HG02884 (cell line): ENCODE measurements at regions not wholly inside any gene's neighbourhood (a gene's known extent, or its start where the extent isn't known, plus 50 kb on each side); places are given as distances from the start of the nearest gene placed in this dataset.

Source experiments
- ATAC-seq: cut with Tn5 transposase; IDR thresholded peaks from one replicate; pipeline ENCODE4 v1.9.1; 2021; ENCODE audit warnings: mild to moderate bottlenecking, moderate library complexity; ENCODE audit not compliant: unreplicated experiment

DNA sequence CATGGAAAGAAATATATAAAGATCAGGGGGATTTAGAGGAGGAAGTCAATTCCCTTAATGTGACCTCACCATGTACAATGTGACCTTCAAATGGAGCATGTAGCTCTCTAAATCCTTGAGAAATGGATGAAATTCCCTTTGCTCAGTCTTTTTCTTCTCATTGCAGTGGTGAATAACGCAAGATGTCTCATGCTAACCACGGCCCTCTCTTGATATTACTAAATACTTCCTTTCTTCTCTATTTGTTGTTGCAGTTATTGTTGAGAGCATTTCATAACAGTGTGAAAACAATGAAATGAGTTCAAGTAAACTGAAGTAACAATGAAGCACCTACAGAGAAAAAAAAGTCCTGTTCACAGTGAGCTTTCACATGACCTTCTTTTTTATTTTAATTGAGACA, 55.6 kb downstream of the ZNF281 start:
- ATAC-seq, result peak; percentile 80

- ATAC-seq, result no peak
Observed at GRCh38 chr1:200353232-200353631, 56.6 kb downstream of the ZNF281 start.

DNA sequence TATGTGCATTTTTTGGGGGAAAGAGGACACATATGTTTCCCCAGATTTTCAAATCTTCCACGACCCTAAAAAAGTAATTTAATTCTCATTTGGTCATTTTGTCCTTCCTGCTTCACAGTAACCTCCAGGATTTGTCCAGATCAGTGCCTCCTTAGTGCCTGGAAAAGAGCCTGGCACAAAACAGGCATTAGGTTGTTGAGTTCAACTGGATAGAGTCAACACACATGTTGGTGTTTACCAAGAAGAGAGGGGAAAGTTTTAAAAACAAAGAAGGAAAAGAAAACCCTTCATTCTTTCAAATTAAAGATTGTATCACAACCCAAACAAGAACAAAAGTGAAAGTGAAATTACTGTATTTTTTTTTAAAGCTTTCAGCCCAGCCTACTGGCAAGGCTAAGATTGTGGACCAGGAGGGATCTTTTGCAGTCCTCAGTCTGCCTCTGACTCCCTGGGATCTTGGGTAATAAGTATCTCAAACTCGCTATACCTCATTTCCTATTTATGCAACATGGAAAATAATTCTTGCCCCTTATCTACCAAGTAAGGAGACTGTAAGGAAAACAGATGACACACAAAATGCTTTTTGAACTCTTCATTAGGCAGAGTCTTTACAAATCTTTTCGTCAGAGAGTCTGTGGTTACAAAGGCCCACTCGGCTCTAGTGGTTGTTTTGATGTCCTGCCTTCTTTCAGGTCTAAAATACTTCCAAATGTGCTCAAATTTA, 57.8 kb downstream of the ZNF281 start:
- no peak for ATAC-seq

DNA sequence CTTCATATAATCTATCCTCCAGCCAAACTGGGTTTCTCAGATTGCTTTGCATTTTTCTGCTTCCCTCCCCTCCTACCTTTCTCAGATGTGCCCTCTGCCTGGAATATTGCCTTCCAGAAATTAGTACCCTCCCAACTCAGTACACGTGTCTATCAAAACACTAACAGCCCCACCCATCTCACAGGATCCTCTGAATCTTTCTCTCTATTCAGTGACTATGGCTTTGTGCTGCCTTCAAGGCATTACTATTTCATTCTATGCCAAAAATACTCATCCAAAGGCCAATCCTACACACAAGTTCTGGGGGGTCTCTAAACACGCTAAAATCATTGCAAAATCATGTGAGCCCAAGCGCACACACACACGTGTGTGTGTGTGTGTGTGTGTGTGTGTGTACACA, 58.4 kb downstream of the ZNF281 start:
- ATAC-seq, result no peak

DNA sequence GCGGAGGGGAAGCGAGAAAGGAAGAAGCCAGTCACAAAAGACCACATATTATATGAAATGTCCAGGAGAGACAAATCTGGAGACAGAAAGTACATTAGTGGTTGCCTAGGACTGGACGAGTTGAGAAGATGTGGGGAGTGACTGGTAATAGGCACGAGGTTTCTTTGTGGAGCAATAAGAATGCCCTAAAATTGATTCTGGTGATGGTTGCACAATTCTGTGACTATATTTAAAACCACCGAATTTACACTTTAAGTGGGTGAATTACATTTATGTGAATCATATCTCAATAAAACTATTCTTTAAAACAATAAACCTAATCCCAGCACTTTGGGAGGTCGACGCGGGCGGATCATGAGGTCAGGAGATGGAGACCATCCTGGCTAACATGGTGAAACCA, 63.1 kb downstream of the ZNF281 start:
- ATAC-seq, result no peak

DNA sequence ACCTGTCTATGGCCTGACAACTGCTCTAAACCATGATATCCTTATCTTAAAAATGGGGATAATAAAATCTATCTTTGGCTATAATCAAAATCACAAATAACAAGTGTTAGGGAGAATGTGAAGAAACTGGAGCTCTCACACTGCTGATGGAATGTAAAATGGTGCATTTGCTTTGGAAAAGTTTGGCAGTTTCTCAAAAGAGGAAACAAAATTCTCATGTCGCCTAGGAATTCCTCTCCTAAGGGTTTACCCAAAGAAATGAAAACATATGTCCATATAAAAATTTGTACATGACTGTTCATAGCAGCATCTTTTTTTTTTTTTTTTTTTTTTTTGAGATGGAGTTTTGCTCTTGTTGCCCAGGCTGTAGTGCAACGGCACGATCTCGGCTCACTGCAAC, 64.3 kb downstream of the ZNF281 start:
- no peak for ATAC-seq

- ATAC-seq, result no peak
Observed at GRCh38 chr1:200343874-200344273, 66.0 kb downstream of the ZNF281 start.

- no peak for ATAC-seq
Observed at GRCh38 chr1:200342511-200343311, 67.1 kb downstream of the ZNF281 start.

- no peak for ATAC-seq
Observed at GRCh38 chr1:200338451-200338850, 71.4 kb downstream of the ZNF281 start.

- ATAC-seq, result no peak
Observed at GRCh38 chr1:200337831-200338230, 72.0 kb downstream of the ZNF281 start.

DNA sequence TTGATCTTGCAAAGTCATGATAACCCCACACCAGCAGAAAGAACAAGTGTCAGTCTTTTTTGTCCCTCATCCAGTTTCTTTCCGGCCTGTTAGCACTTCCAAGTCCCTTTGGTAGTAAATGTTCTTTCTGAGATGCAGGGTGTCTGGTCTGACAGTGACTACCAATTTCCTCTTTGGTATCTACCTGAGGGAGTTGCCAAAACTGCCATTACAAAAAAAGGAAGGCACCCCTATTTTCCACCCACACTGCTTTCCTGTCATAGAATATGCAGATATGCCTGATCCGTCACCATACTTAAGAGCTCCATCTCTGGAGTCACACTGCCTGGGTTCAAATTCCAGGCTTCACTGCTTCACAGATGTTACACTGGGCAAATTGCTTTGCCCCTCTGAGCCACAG, 72.4 kb downstream of the ZNF281 start:
- peak; percentile 52 for ATAC-seq

DNA sequence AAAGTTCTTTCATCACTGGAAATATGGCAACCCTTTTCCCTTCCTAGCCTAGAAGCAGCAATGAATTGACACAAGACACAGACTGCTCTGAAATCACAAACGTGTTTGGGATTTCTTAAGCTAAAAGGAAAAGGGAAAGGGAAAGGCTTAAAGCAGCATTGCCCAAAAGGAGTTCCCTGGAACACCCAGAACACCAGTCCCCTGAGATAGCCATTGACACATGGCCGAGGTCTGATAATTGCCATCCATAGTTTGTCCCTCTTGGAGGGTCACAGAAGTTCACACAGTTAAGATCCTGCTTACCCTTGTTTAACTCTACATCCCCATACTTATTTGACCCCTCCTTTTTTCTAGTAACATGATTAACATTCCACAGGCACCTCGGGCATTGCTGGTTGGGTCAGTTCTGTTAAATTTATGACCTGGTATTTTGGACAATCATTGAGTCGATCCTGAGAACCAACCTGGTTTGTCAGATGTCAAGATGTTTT, 72.9 kb downstream of the ZNF281 start:
- ATAC-seq, result no peak

DNA sequence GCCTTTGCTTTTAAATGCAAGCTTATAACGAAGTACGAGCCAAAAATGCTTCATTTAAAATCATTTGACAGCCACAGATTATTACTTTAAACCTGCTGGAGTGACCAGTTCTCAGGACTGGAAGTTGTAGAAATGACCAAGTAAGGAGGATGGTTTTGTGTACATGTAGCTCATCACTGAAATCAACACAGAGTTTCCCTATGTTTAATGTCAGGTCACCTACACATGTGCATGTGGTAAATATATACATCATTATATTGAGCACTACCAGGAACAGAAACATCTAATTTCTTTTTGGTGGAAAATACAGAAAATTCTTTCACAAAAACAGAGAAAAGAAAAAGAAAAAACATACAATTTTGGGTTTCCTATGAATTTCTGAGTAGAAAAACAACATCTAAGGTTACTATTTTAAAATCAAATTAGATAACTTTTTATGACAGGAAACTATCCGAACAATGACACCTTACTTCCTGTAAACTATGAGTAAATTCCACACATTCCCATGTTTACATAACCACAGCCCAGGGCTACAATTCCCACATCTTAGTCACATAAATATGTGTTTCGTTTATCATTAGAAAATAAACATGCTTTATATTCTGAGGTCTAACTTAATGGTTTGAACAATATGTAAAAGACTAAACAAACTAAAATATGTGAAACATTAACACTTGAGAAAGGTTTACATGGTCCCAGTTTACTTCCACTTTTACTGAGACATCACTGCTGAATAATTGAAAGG, 73.6 kb downstream of the ZNF281 start:
- no peak for ATAC-seq

DNA sequence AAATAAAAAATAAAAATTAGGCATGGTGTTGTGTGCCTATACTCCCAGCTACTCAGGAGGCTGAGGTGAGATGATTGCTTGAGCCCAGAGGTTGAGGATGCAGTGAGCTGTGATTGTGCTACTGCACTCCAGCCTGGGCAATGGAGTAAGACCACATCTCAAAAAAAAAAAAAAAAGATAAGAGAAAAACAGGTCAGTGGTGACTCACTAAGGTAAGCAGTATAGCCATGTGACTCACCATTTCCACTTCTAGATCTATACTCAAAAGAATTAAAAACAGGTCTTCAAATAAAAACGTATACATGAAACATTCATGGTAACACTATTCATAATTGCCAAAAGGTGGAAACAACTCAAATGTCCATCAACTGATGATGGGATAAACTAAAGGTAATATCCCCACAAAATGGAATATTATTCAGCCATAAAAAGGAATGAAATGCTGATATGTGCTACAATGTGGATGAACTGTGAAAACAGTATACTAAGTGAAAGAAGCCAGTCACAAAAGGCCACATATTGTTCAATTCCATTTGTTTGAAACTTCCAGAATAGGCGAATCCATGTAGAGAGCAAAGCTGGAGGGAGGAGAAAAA, 75.1 kb downstream of the ZNF281 start:
- no peak for ATAC-seq

DNA sequence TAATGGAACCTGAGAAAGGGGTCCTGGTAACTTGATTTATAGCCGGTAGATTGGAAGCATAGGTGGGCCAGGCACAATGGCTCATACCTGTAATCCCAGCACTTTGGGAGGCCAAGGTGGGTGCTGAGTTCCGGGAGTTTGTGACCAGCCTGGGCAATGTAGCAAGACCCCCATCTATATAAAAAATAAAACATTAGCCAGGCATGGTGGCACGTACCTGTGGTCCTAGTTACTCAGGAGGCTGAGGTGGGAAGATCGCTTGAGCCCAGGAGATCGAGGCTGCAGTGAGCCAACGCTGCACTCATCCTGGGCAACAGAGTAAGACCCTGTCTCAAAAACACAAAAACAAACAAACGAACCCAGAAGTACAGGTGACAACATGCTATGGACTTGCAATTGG, 76.5 kb downstream of the ZNF281 start:
- ATAC-seq, result no peak

DNA sequence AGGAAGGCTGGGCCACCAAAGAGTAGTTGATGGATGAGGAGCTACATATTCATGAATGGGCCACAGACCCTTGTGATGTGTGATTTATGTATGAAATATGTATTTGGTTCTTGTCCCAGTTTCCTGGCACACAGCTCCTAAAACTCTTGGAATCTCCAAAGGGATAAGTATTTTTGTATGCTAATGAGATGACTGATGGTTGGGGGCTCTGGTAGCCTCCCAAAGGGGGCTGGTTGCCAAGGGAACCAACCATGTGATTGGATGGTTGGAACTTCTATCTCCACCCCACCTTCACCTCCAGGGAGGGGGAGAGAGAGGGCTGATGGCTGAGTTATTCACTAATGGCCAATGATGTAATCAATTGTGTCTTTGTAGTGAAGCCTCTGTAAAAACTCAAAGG, 77.1 kb downstream of the ZNF281 start:
- ATAC-seq, result no peak

DNA sequence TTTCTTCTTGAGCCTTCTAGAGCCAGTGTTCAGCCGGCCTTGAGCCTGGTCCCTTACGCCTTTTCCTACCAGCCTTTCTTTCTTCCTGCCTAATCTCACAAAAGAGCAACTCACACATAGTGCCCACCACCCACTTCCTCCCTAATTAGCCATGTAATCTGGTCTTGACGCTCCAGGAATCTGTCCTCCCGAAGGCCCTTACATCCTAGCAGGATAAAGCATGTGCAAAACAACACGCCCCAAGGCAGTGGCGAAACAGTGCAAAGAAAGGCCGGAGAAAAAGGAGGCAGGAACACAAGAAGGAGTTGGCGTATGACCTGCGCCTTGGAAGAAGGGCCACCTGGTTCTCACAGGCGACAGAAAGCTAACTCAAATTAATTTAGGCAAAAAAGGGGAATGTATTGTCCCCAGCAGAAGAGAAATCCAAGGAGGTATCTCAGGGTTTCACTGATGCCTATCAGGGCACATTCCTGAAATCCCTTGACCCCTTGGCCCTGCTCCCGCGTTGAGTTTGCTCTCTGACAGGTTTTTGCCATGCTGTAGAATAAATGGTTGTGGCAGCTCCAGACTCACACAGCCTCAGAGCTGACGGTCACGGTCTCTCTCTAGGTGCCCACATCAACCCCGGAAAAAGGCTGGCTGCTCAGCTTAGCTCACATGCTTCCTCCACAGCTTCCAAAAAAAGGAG, 79.0 kb downstream of the ZNF281 start:
- no peak for ATAC-seq

DNA sequence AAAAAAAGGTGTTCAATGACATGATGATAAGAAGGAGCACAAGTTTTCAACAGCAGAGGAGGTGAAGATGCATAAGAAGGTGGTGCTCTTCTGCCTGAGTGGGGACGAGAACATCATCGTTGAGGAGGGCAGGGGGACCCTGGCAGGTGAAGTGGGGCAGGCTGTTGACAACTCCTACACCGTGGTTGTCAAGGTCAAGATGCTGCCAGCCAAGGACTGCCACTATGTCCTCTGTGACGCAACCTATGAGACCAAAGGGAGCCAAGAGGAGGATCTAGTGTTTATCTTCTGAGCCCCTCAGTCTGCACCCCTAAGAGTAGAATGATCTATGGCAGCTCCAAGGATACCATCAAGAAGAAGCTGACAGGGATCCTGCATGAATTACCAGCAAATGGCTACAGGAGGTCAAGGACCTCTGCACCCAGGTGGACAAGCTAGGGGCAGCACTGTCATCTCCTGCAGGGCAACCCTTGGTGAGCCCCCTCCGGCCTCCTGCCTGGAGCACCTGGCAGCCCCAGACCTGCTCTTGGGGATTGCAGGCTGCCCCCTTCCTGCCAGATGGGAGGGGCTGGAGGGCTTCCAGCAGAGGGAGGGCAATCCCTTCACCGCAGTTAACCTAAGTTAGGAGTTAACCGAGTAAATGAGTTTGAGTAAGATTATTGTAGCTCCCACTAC, 80.5 kb downstream of the ZNF281 start:
- no peak for ATAC-seq

DNA sequence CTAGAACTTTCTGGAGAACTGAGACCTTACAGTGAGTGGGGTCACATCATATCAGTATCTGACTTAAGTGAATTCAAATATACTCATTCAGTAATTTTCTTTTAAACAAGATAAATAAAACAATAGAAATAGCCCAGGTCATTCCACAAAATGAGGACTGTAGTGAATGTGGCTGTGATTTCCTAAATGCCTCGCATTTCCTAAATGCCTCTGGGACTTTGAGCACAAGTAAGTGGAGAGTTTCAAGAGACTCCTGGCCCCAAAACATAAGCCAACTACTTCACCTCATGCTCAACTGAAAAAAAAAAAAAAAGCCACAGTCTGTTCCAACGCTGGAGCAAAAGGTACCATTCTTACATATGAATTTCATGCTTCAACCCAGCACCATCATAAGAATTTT, 81.5 kb downstream of the ZNF281 start:
- no peak for ATAC-seq

GRCh38 chr1:200323856-200324400, 85.9 kb downstream of the ZNF281 start:
- ATAC-seq, result no peak
